A549 (cell line): ENCODE measurements at regions not wholly inside any gene's neighbourhood (a gene's known extent, or its start where the extent isn't known, plus 50 kb on each side); places are given as distances from the start of the nearest gene placed in this dataset.

ENCODE experiments used
- ATAC-seq, 2 experiments: fragments of 200-7000 bp in 1 of 2; fragments of >200 bp in 1 of 2; cut with Nextera tagmentation in 1 of 2; cut with Tn5 transposase in 1 of 2; 3 replicates each; pipeline versions ENCODE4 v1.8.0 to v1.9.1; 2018 to 2020; ENCODE audit warnings: mild to moderate bottlenecking in 1 of 2, moderate library complexity in 1 of 2
- CTCF ChIA-PET: fragments of 300-600 bp; sonication (Branson Sonifier 250); formaldehyde crosslinking; extraction: SDS; loops from one replicate; lab custom pipeline; 2021; ENCODE audit warnings: antibody characterized with exemption, inconsistent platforms; lab: Yijun Ruan, JAX
- POLR2A ChIA-PET: fragments of 350-600 bp; formaldehyde crosslinking; extraction: SDS; loops from one replicate; lab custom pipeline; 2021; ENCODE audit warnings: antibody characterized with exemption, inconsistent platforms; lab: Yijun Ruan, JAX
- DNase-seq, 2 experiments: peaks; one replicate each; pipeline versions ENCODE4 v3.0.0 to v3.0.0-alpha.2; 2011 to 2016; ENCODE audit warnings: low read depth in 1 of 2, low spot score in 1 of 2
- FAIRE-seq: peaks from 2 replicates; lab custom pipeline; 2011; peaks lifted over from hg19 to GRCh38; lab: Jason Lieb, UNC
- H3K27ac ChIP-seq, 2 experiments: fragments of >200 bp; sonication (Bioruptor Twin); formaldehyde crosslinking; 3 replicates each; pipeline ENCODE4 v1.5.1; 2016 to 2017
- H3K4me1 ChIP-seq: fragments of >200 bp; sonication (Bioruptor Twin); formaldehyde crosslinking; 3 replicates; pipeline ENCODE4 v1.6.1; 2016
- H3K4me2 ChIP-seq: fragments of >200 bp; sonication (Bioruptor Twin); formaldehyde crosslinking; 3 replicates; pipeline ENCODE4 v1.6.1; 2016
- H3K4me3 ChIP-seq: fragments of >200 bp; sonication (Bioruptor Twin); formaldehyde crosslinking; 3 replicates; pipeline ENCODE4 v1.5.1; 2016
- H3K9me3 ChIP-seq: fragments of >200 bp; sonication (Bioruptor Twin); formaldehyde crosslinking; 3 replicates; pipeline ENCODE4 v1.6.1; 2016
- BCL3 ChIP-seq: fragments of >200 bp; sonication (Bioruptor Twin); formaldehyde crosslinking; IDR thresholded peaks from 3 replicates; pipeline ENCODE4 v1.6.1; 2016
- BHLHE40 ChIP-seq: IDR thresholded peaks from 2 replicates; pipeline ENCODE4 v1.6.1; 2012; ENCODE audit warnings: low read depth, low read length, inconsistent platforms
- CBX8 ChIP-seq: fragments of 200-600 bp; sonication (generic); IDR thresholded peaks from 2 replicates; pipeline ENCODE4 v1.6.1; 2016
- CEBPB ChIP-seq, 2 experiments: fragments of >200 bp in 1 of 2; sonication (Bioruptor Twin) in 1 of 2; formaldehyde crosslinking in 1 of 2; IDR thresholded peaks; 2 replicates each; pipeline ENCODE4 v1.6.1; 2012 to 2016
- CHD4 ChIP-seq: fragments of 200-600 bp; sonication (generic); IDR thresholded peaks from 2 replicates; pipeline ENCODE4 v1.6.1; 2016; ENCODE audit warnings: antibody characterized with exemption, mild to moderate bottlenecking, borderline replicate concordance
- CTCF ChIP-seq: fragments of >200 bp; sonication (Bioruptor Twin); formaldehyde crosslinking; IDR thresholded peaks from 3 replicates; pipeline ENCODE4 v1.5.1; 2016
- EHMT2 ChIP-seq: fragments of 200-600 bp; sonication (generic); IDR thresholded peaks from 2 replicates; pipeline ENCODE4 v1.6.1; 2016; ENCODE audit warnings: antibody characterized with exemption, low read depth, mild to moderate bottlenecking, moderate library complexity
- FOXS1 ChIP-seq: fragments of 250-450 bp; sonication (Bioruptor Pico); IDR thresholded peaks from 2 replicates; pipeline ENCODE4 v1.5.0; 2020; ENCODE audit warnings: mild to moderate bottlenecking, moderate library complexity
- HEYL ChIP-seq: fragments of 250-450 bp; sonication (Bioruptor Pico); IDR thresholded peaks from 2 replicates; pipeline ENCODE4 v1.8.0; 2021; ENCODE audit warnings: mild to moderate bottlenecking, moderate library complexity
- HMGXB4 ChIP-seq: fragments of 250-450 bp; sonication (Bioruptor Pico); IDR thresholded peaks from 2 replicates; pipeline ENCODE4 v1.5.0; 2021; ENCODE audit warnings: mild to moderate bottlenecking, moderate library complexity, borderline replicate concordance
- HOXA7 ChIP-seq: fragments of 250-450 bp; sonication (Bioruptor Pico); IDR thresholded peaks from 2 replicates; pipeline ENCODE4 v1.5.0; 2020; ENCODE audit warnings: mild to moderate bottlenecking, moderate library complexity
- HOXB5 ChIP-seq: fragments of 250-450 bp; sonication (Bioruptor Pico); IDR thresholded peaks from 2 replicates; pipeline ENCODE4 v1.5.0; 2020; ENCODE audit warnings: mild to moderate bottlenecking, moderate library complexity
- JUN ChIP-seq, 2 experiments: fragments of >200 bp; sonication (Bioruptor Twin); formaldehyde crosslinking; IDR thresholded peaks; 2 replicates in 1 of 2; 3 replicates in 1 of 2; pipeline ENCODE4 v1.6.1; 2016 to 2017
- KDM1A ChIP-seq: fragments of 200-600 bp; sonication (generic); IDR thresholded peaks from 2 replicates; pipeline ENCODE4 v1.6.1; 2016; ENCODE audit warnings: low read depth, mild to moderate bottlenecking
- MAFK ChIP-seq: fragments of 450-650 bp; IDR thresholded peaks from 2 replicates; pipeline ENCODE4 v1.6.1; 2014; ENCODE audit not compliant: partially characterized antibody
- MAX ChIP-seq: IDR thresholded peaks from 2 replicates; pipeline ENCODE4 v1.6.1; 2012
- NR3C1 ChIP-seq: fragments of >200 bp; sonication (Bioruptor Twin); formaldehyde crosslinking; IDR thresholded peaks from 3 replicates; pipeline ENCODE4 v1.6.1; 2017
- RAD21 ChIP-seq, 2 experiments: fragments of >200 bp in 1 of 2; sonication (Bioruptor Twin) in 1 of 2; formaldehyde crosslinking in 1 of 2; IDR thresholded peaks in 1 of 2; conservative IDR thresholded peaks in 1 of 2; 2 replicates in 1 of 2; 3 replicates in 1 of 2; pipeline ENCODE4 v1.6.1; 2012 to 2018; ENCODE audit warnings: inconsistent platforms in 1 of 2
- RFX5 ChIP-seq: fragments of 450-650 bp; IDR thresholded peaks from 2 replicates; pipeline ENCODE4 v1.7.1; 2014; ENCODE audit warnings: antibody characterized with exemption, mild to moderate bottlenecking, moderate library complexity
- RNF2 ChIP-seq: fragments of 200-600 bp; sonication (generic); IDR thresholded peaks from 2 replicates; pipeline ENCODE4 v1.6.1; 2016; ENCODE audit warnings: low read depth, mild to moderate bottlenecking, antibody characterized with exemption, moderate library complexity, borderline replicate concordance
- ZNF302 ChIP-seq: fragments of 250-450 bp; sonication (Bioruptor Pico); IDR thresholded peaks from 2 replicates; pipeline ENCODE4 v1.9.0; 2021; ENCODE audit warnings: inconsistent platforms, mild to moderate bottlenecking, moderate library complexity
- WGBS: methylation state at CpG from one replicate; pipeline ENCODE4 v1.1.6; 2017; ENCODE audit errors: missing lambda C conversion rate; 5-methylcytosine and 5-hydroxymethylcytosine counted together

- Histone ChIP-seq H3K4me1 (no peaks in the 10 kb centered on the region), H3K27ac (no peak overlapping the region), H3K4me3 (no peak overlapping the region), H3K9me3 (no peaks in the 10 kb centered on the region), H3K4me2 (no peak overlapping the region)
- TF ChIP-seq BCL3, result no peak
- TF ChIP-seq HOXB5 (CRISPR knock-in tag), result no peak
- no peak for TF ChIP-seq CTCF
- TF ChIP-seq RNF2, result no peak
- no peak for TF ChIP-seq CEBPB (IDR thresholded peaks at IDR 0.05)
- TF ChIP-seq RFX5, result no peak
- no peak for TF ChIP-seq CHD4
- POLR2A ChIA-PET, result no interaction called here
- DNase-seq (no peak), FAIRE-seq (no peak), ATAC-seq (no peak)
- 1% methylated on average over 5 of the region's 5 CpGs for WGBS
- CTCF ChIA-PET, result no interaction called here
Observed at GRCh38 chr3:75012791-75013331, 398.4 kb upstream of the CNTN3 start.

GRCh38 chr3:75014008-75014407 lies 399.5 kb upstream of the CNTN3 start:
- POLR2A ChIA-PET, result no interaction called here
- no peak for DNase-seq
- peak; percentile 10 for TF ChIP-seq MAFK
- TF ChIP-seq NR3C1, result no peak
- FAIRE-seq, result no peak
- WGBS, result 6% methylated on average over 1 of the region's 1 CpG
- CTCF ChIA-PET, result no interaction called here
- no peak for ATAC-seq
- Histone ChIP-seq H3K27ac (no peak overlapping the region), H3K4me3 (no peak overlapping the region), H3K4me1 (no peaks in the 10 kb centered on the region), H3K9me3 (no peaks in the 10 kb centered on the region), H3K4me2 (no peak overlapping the region)

GRCh38 chr3:75015280-75015679 lies 400.8 kb upstream of the CNTN3 start:
- CTCF ChIA-PET, result no interaction called here
- no peaks in the 10 kb centered on the region for H3K4me1 ChIP-seq
- no peak overlapping the region for H3K4me3 ChIP-seq
- H3K9me3 ChIP-seq, result no peaks in the 10 kb centered on the region
- no peak overlapping the region for H3K4me2 ChIP-seq
- FAIRE-seq (no peak), DNase-seq (no peak), ATAC-seq (no peak)
- H3K27ac ChIP-seq, result no peak overlapping the region
- POLR2A ChIA-PET, result no interaction called here
- TF ChIP-seq BHLHE40, result no peak
- TF ChIP-seq HOXA7 (CRISPR knock-in tag), result no peak
- no peak for TF ChIP-seq KDM1A
- TF ChIP-seq HMGXB4 (CRISPR knock-in tag), result no peak
- TF ChIP-seq EHMT2, result no peak
- no peak for TF ChIP-seq CBX8
- no peak for TF ChIP-seq HEYL (CRISPR knock-in tag)
- TF ChIP-seq JUN (IDR thresholded peaks at IDR 0.05), result no peak
- TF ChIP-seq ZNF302 (CRISPR knock-in tag), result no peak
- TF ChIP-seq CTCF, result no peak
- no peak for TF ChIP-seq RAD21 (conservative IDR thresholded peaks at IDR 0.05 in 1 of 2, IDR thresholded peaks at IDR 0.05 in 1 of 2)
- no peak for TF ChIP-seq FOXS1 (CRISPR knock-in tag)
- TF ChIP-seq BCL3, result no peak
- no peak for TF ChIP-seq NR3C1
- no peak for TF ChIP-seq MAX
- TF ChIP-seq, all 56 proteins: peak for 0
- WGBS, result 4% methylated on average over 2 of the region's 2 CpGs
